ENCODE measurements at regions not wholly inside any gene's neighbourhood (a gene's known extent, or its start where the extent isn't known, plus 50 kb on each side); places are given as distances from the start of the nearest gene placed in this dataset.

GRCh38 chr2:61632276-61633169 lies 94.4 kb upstream of the XPO1 start:
- H3K4me3 Mint-ChIP-seq (ENCODE audit: unreplicated experiment) = no peak overlapping the region
- DNase-seq (ENCODE audit: low spot score) = peak; percentile 38

GRCh38 chr2:61631321-61631720 lies 93.2 kb upstream of the XPO1 start:
- Mint-ChIP-seq H3K4me3 (ENCODE audit: unreplicated experiment) (no peak overlapping the region), H3K27ac (ENCODE audit: unreplicated experiment) (no peak overlapping the region), H3K4me1 (ENCODE audit: low read depth) (peaks cover 24% of the 10 kb centered on the region), H3K9me3 (ENCODE audit: low read depth) (no peaks in the 10 kb centered on the region), H3K27me3 (ENCODE audit: low read depth) (no peaks in the 10 kb centered on the region), H3K36me3 (ENCODE audit: low read depth) (no peaks in the 10 kb centered on the region)
- DNase-seq (ENCODE audit: low spot score) = no peak
- TF ChIP-seq CTCF (IDR thresholded peaks at IDR 0.05) = no peak

More at GRCh38 chr2:61632276-61633169, 94.4 kb upstream of the XPO1 start:
- no peak overlapping the region for H3K27ac Mint-ChIP-seq (ENCODE audit: unreplicated experiment)
- H3K4me1 Mint-ChIP-seq (ENCODE audit: low read depth) = peaks cover 24% of the 10 kb centered on the region
- no peak for TF ChIP-seq CTCF (IDR thresholded peaks at IDR 0.05)
- H3K36me3 Mint-ChIP-seq (ENCODE audit: low read depth) = no peaks in the 10 kb centered on the region
- H3K27me3 Mint-ChIP-seq (ENCODE audit: low read depth) = no peaks in the 10 kb centered on the region
- H3K9me3 Mint-ChIP-seq (ENCODE audit: low read depth) = no peaks in the 10 kb centered on the region

- Mint-ChIP-seq H3K27me3 (ENCODE audit: low read depth) (no peaks in the 10 kb centered on the region), H3K27ac (ENCODE audit: unreplicated experiment) (no peak overlapping the region), H3K9me3 (ENCODE audit: low read depth) (no peaks in the 10 kb centered on the region), H3K36me3 (ENCODE audit: low read depth) (no peaks in the 10 kb centered on the region), H3K4me1 (ENCODE audit: low read depth) (peaks cover under 1% of the 10 kb centered on the region), H3K4me3 (ENCODE audit: unreplicated experiment) (no peak overlapping the region)
- no peak for DNase-seq (ENCODE audit: low spot score)
- no peak for TF ChIP-seq CTCF (IDR thresholded peaks at IDR 0.05)
Observed at GRCh38 chr2:61626827-61627226, 88.7 kb upstream of the XPO1 start.

GRCh38 chr2:61623747-61624146 lies 85.6 kb upstream of the XPO1 start:
- Mint-ChIP-seq H3K4me3 (ENCODE audit: unreplicated experiment) (no peak overlapping the region), H3K36me3 (ENCODE audit: low read depth) (no peaks in the 10 kb centered on the region), H3K27me3 (ENCODE audit: low read depth) (no peaks in the 10 kb centered on the region), H3K9me3 (ENCODE audit: low read depth) (no peaks in the 10 kb centered on the region), H3K4me1 (ENCODE audit: low read depth) (peaks cover 22% of the 10 kb centered on the region), H3K27ac (ENCODE audit: unreplicated experiment) (no peak overlapping the region)
- DNase-seq (ENCODE audit: low spot score) = no peak
- TF ChIP-seq CTCF (IDR thresholded peaks at IDR 0.05) = no peak

- H3K27me3 Mint-ChIP-seq (ENCODE audit: low read depth) = no peaks in the 10 kb centered on the region
- H3K4me1 Mint-ChIP-seq (ENCODE audit: low read depth) = peaks cover 32% of the 10 kb centered on the region
- no peak for TF ChIP-seq CTCF (IDR thresholded peaks at IDR 0.05)
- peak; percentile 37 for DNase-seq (ENCODE audit: low spot score)
- H3K36me3 Mint-ChIP-seq (ENCODE audit: low read depth) = no peaks in the 10 kb centered on the region
- no peak overlapping the region for H3K4me3 Mint-ChIP-seq (ENCODE audit: unreplicated experiment)
- no peaks in the 10 kb centered on the region for H3K9me3 Mint-ChIP-seq (ENCODE audit: low read depth)
- peak overlapping the region; percentile 82 for H3K27ac Mint-ChIP-seq (ENCODE audit: unreplicated experiment)
Observed at GRCh38 chr2:61620244-61621159, 82.3 kb upstream of the XPO1 start.
